Cardiac fibroblast (primary cell): ENCODE measurements at regions not wholly inside any gene's neighbourhood (a gene's known extent, or its start where the extent isn't known, plus 50 kb on each side); places are given as distances from the start of the nearest gene placed in this dataset.
A peak's percentile ranks its signal among the peaks of the same experiment; 100 is the strongest.

ENCODE experiments used
- DNase-seq, 2 donors: peaks; one replicate each; pipeline versions ENCODE4 v3.0.0 to v3.0.0-alpha.2; 2010; ENCODE audit warnings: low read depth in 2 of 2
- H3K4me3 ChIP-seq, 2 donors: replicated peaks in 1 of 2; 1 replicate in 1 of 2; 2 replicates in 1 of 2; pipeline ENCODE4 v1.5.1; 2011; ENCODE audit warnings: low read depth in 2 of 2, low read length in 2 of 2, mild to moderate bottlenecking in 2 of 2, moderate library complexity in 1 of 2
- TF ChIP-seq, protein P1 (sequence below): IDR thresholded peaks from one replicate; pipeline ENCODE4 v1.5.1; 2011; ENCODE audit warnings: low read depth, mild to moderate bottlenecking, low read length, inconsistent platforms

- TF ChIP-seq, protein P1, sequence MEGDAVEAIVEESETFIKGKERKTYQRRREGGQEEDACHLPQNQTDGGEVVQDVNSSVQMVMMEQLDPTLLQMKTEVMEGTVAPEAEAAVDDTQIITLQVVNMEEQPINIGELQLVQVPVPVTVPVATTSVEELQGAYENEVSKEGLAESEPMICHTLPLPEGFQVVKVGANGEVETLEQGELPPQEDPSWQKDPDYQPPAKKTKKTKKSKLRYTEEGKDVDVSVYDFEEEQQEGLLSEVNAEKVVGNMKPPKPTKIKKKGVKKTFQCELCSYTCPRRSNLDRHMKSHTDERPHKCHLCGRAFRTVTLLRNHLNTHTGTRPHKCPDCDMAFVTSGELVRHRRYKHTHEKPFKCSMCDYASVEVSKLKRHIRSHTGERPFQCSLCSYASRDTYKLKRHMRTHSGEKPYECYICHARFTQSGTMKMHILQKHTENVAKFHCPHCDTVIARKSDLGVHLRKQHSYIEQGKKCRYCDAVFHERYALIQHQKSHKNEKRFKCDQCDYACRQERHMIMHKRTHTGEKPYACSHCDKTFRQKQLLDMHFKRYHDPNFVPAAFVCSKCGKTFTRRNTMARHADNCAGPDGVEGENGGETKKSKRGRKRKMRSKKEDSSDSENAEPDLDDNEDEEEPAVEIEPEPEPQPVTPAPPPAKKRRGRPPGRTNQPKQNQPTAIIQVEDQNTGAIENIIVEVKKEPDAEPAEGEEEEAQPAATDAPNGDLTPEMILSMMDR, result no peak
- no peak overlapping the region for H3K4me3 ChIP-seq
- DNase-seq, result no peak
Observed at GRCh38 chrX:97863261-97863660, 979.6 kb downstream of the RPA4 start.

DNA sequence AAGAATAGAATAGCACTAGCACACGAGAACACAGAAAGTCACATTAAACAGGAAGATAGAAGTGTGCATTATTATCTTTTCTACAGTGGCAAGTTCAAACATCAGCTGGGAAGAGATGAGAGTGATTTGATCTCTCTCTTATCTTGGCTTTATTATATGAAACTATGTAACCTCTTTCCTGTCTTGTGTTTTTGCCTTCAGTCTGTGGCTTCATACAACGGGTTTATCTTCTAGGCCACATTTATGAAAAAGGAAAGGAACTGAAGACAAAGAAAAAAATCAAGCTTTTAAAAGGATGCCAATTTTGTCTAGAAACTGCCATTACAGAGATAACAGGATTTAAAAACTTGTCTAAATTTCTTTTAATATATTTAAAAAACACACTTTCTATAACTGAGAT is 983.6 kb downstream of the RPA4 start:
- no peak overlapping the region for H3K4me3 ChIP-seq
- no peak for DNase-seq
- TF ChIP-seq, protein P1, result no peak

GRCh38 chrX:97876697-97877407 is 993.1 kb downstream of the RPA4 start:
- TF ChIP-seq, protein P1, result no peak
- no peak overlapping the region for H3K4me3 ChIP-seq
- DNase-seq, result no peak

- H3K4me3 ChIP-seq, result no peak overlapping the region
- TF ChIP-seq, protein P1, result no peak
- no peak for DNase-seq
Observed at GRCh38 chrX:97882306-97882705, 998.6 kb downstream of the RPA4 start.

- TF ChIP-seq, protein P1, result no peak
- peak in 1 of 2 donors; percentile 19 for DNase-seq
- H3K4me3 ChIP-seq, result no peak overlapping the region
Observed at GRCh38 chrX:97895751-97896150, 1012.0 kb downstream of the RPA4 start.

- no peak for DNase-seq
- TF ChIP-seq, protein P1, result no peak
- H3K4me3 ChIP-seq, result no peak overlapping the region
Observed at GRCh38 chrX:97897998-97898397, 1014.3 kb downstream of the RPA4 start.

DNA sequence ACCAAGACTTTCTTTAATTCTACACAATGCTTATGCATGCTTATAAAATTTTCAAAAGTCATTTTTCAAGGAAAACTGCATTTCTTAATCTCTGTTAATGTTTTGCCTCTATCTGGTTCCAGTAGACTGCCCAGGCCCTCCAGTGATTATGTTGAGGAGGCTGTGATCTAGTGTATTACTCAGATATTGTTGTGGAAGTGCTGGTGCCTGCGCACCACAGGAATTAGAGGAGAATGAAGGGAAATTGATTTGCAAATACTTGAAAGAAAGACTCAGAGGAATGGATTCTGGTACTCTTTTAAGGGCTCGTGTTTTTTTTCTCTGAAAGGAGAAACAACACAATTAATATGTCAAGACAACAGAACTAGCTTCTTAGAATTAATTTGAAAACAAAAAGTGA is 1015.1 kb downstream of the RPA4 start:
- TF ChIP-seq, protein P1, result no peak
- no peak overlapping the region for H3K4me3 ChIP-seq
- DNase-seq, result peak in 1 of 2 donors; percentile 27
